ENCODE measurements at regions not wholly inside any gene's neighbourhood (a gene's known extent, or its start where the extent isn't known, plus 50 kb on each side); places are given as distances from the start of the nearest gene placed in this dataset.

DNA sequence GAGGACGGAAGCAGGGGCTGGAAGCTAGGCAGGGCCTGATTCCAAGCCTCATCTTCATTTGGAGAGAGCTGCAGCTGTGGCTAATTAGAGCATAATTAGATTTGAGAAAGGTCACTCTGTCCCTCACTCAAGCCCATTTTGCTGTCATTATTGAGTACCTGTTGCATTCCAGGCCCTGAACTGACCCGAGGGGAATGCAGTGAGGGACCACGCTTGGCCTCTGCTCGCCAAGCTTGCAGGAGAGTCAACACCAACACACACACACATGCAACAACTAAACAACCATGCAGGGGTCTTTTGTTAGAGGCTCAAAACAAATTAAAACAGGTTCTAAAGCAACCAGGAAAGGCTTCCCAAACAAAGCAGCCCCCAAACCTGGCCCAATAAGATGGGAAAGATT, 52.7 kb upstream of the MAMLD1 start:
- no peak for DNase-seq

DNA sequence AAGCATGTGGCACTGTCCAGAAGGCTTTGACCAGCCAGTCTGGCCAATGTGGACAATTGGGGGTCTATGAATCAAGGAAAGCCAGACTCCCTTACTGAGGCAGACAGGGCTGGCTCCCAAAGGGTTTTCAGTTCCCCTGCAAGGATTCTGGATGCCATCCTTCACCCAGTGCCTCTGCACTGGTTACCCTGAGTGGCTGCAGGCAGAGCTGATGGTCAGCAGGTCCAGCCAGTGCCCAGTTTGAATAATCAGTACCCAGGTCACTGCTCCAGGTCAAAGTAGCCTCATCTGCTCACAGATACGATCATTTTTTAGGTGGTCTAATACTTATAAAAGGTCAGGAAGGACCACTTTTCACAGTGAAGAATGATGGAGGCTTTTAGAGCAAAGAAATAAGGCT, 52.2 kb upstream of the MAMLD1 start:
- no peak for DNase-seq

DNA sequence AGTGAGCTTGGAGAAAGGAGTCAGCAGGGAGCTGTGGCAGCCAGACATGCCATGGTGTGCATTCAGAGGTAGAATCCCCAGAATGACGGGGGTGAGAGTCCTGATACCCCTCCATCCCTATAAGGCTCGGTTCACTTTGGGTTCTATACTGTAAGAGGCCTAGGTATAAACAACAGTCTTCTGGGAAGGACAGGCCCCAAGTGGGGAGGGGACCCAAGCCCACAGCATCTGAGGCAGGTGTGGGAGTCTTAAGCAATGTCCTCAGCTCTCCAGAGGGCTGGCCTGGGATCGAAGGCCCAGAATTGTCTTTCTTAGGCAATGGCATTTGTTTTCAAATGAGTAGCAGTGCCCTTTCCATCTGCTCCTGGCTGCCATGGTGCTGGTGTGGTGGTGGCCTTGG, 50.2 kb upstream of the MAMLD1 start:
- no peak for DNase-seq

Data from activated effector memory CD4-positive, alpha-beta T cell treated with Interleukin-2 at 50 U/mL for 16 hours (primary cell).